Heart left ventricle (tissue), 13 donors: ENCODE measurements at regions not wholly inside any gene's neighbourhood (a gene's known extent, or its start where the extent isn't known, plus 50 kb on each side); places are given as distances from the start of the nearest gene placed in this dataset.

ENCODE experiments used
- CTCF ChIP-seq, 12 donors: fragments of 200-600 bp; sonication (generic) in 4 of 12; IDR thresholded peaks; one replicate each; pipeline versions ENCODE4 v1.5.0 to v1.8.0; 2018 to 2022; ENCODE audit warnings: antibody characterized with exemption in 12 of 12, mild to moderate bottlenecking in 5 of 12
- POLR2A ChIP-seq, 2 donors: fragments of 450-650 bp; IDR thresholded peaks; one replicate each; pipeline ENCODE4 v1.6.1; 2017; ENCODE audit warnings: antibody characterized with exemption in 2 of 2, mild to moderate bottlenecking in 2 of 2, moderate library complexity in 2 of 2
- donor health status: ischemic (EF 13 %, LVEDD 7.1; RV severe dilation, severe dysfunction).
- donor health status: DM: no; HTN: yes; CAD: no.
- donor health status: DM: no; HTN: no; CAD: no.
- donor health status: ischemic (EF 25% LVEDD 6.9; RV normal size, moderate dysfunction).
- donor health status: ischemic (EF 25% LVEDD 5.7; RV mildly dilated, moderate dysfunction).
- donor health status: ischemic (EF 35%, LVEDD 5.7; RV mildly dilated, moderate dysfunction).
- donor health status: nonischemic (EF 11% LVEDD 7.7; RV severe dilation, severe dysfunction).
- donor health status: DM: yes; HTN: yes; CAD: no.
- donor health status: PGD.
- donor health status: ischemic (EF 29% LVEDD 5.4; RV normal size, mild dysfunction).
- donor health status: nonischemic (EF 23%, LVEDD 6.1; RV moderate dilation, normal function).

DNA sequence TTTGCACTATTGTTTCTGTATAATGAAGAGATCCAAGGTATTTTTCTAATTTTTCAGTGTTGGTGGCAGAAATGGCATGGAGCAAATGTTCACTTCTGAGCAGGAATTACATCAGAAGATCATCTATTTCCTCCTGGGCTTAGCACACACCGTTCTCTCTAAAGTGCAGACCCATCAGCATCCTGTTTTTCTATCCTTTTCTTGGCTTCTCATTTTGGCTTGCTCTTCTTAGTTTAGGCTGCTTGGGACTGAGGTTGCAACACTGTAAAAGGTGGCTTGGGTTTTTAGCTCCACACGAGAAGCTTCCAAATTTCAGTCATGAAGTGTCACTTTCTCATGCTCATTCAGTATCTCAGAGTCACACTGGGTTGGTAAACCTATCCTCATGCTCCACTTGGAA lies 79.9 kb upstream of the SMIM30 start:
- TF ChIP-seq CTCF (IDR thresholded peaks at IDR 0.05) (no peak), POLR2A (IDR thresholded peaks at IDR 0.05) (no peak)
